GM23338 (cell line): ENCODE measurements at regions not wholly inside any gene's neighbourhood (a gene's known extent, or its start where the extent isn't known, plus 50 kb on each side); places are given as distances from the start of the nearest gene placed in this dataset.

Source experiments
- ATAC-seq: fragments of 200-7000 bp; cut with Tn5 transposase; 3 replicates; pipeline ENCODE4 v1.9.1; 2020
- DNase-seq: peaks from one replicate; pipeline ENCODE4 v3.0.0-alpha.2; 2015; ENCODE audit warnings: low spot score
- H2AFZ ChIP-seq: fragments of 200-600 bp; sonication (generic); 2 replicates; pipeline ENCODE4 v1.8.0; 2016; ENCODE audit warnings: antibody characterized with exemption, mild to moderate bottlenecking, moderate library complexity
- H3F3A ChIP-seq: fragments of 200-600 bp; sonication (generic); replicated peaks from 2 replicates; pipeline ENCODE4 v1.8.0; 2017; ENCODE audit warnings: antibody characterized with exemption, mixed run types, low read depth
- H3K27ac ChIP-seq: fragments of 200-600 bp; sonication (generic); 2 replicates; pipeline ENCODE4 v1.6.1; 2016; ENCODE audit warnings: low read depth
- H3K27me3 ChIP-seq: fragments of 200-600 bp; sonication (generic); 2 replicates; pipeline ENCODE4 v1.8.0; 2016; ENCODE audit warnings: mild to moderate bottlenecking, mixed run types, moderate library complexity; ENCODE audit not compliant: insufficient read depth
- H3K36me3 ChIP-seq: fragments of 200-600 bp; sonication (generic); 2 replicates; pipeline ENCODE4 v1.8.0; 2016; ENCODE audit warnings: mild to moderate bottlenecking; ENCODE audit not compliant: insufficient read depth
- H3K4me1 ChIP-seq: fragments of 200-600 bp; sonication (generic); 2 replicates; pipeline ENCODE4 v1.8.0; 2016; ENCODE audit warnings: mild to moderate bottlenecking, moderate library complexity; ENCODE audit not compliant: insufficient read depth
- H3K4me2 ChIP-seq: fragments of 200-600 bp; sonication (generic); 2 replicates; pipeline ENCODE4 v1.7.1; 2017; ENCODE audit warnings: mixed run types
- H3K4me3 ChIP-seq: fragments of 200-600 bp; sonication (generic); 2 replicates; pipeline ENCODE4 v1.6.1; 2016; ENCODE audit warnings: mixed run types
- H3K79me2 ChIP-seq: fragments of 200-600 bp; sonication (generic); replicated peaks from 2 replicates; pipeline ENCODE4 v1.8.0; 2017; ENCODE audit warnings: mild to moderate bottlenecking; ENCODE audit not compliant: insufficient read depth
- H3K9me2 ChIP-seq: fragments of 200-600 bp; sonication (generic); 2 replicates; pipeline ENCODE4 v1.8.0; 2017; ENCODE audit not compliant: insufficient read depth
- H4K20me1 ChIP-seq: fragments of 200-600 bp; sonication (generic); replicated peaks from 2 replicates; pipeline ENCODE4 v1.8.0; 2017; ENCODE audit warnings: mild to moderate bottlenecking; ENCODE audit not compliant: insufficient read depth
- H3K27ac Mint-ChIP-seq: 2 replicates; pipeline ENCODE4 v1.8.0; 2020; ENCODE audit warnings: inconsistent platforms, mild to moderate bottlenecking, moderate library complexity, mixed read lengths
- H3K27me3 Mint-ChIP-seq: 3 replicates; pipeline ENCODE4 v1.8.0; 2022; ENCODE audit warnings: low read depth, mild to moderate bottlenecking, moderate library complexity, mixed read lengths, inconsistent platforms; ENCODE audit not compliant: insufficient read depth, poor library complexity
- H3K36me3 Mint-ChIP-seq: 3 replicates; pipeline ENCODE4 v1.8.0; 2021; ENCODE audit warnings: low read depth, mild to moderate bottlenecking, inconsistent platforms, moderate library complexity, mixed read lengths
- H3K4me1 Mint-ChIP-seq: 3 replicates; pipeline ENCODE4 v1.8.0; 2020; ENCODE audit warnings: mild to moderate bottlenecking, inconsistent platforms, mixed read lengths
- H3K4me3 Mint-ChIP-seq: 3 replicates; pipeline ENCODE4 v1.8.0; 2021; ENCODE audit warnings: moderate library complexity, mild to moderate bottlenecking, inconsistent platforms, mixed read lengths
- H3K9me3 Mint-ChIP-seq: 3 replicates; pipeline ENCODE4 v1.8.0; 2020; ENCODE audit warnings: moderate library complexity, mild to moderate bottlenecking, inconsistent platforms, mixed read lengths
- CREB1 ChIP-seq: fragments of 250-450 bp; sonication (Bioruptor Pico); IDR thresholded peaks from 2 replicates; pipeline ENCODE4 v1.5.0; 2020; ENCODE audit warnings: low read depth, mild to moderate bottlenecking, moderate library complexity
- CTCF ChIP-seq, 2 experiments: fragments of 200-600 bp in 1 of 2; sonication (generic) in 1 of 2; conservative IDR thresholded peaks; 2 replicates each; pipeline versions ENCODE4 v1.5.1 to v1.6.1; 2016 to 2017; ENCODE audit warnings: antibody characterized with exemption in 2 of 2, low read depth in 2 of 2, mild to moderate bottlenecking in 2 of 2, moderate library complexity in 1 of 2
- ETS1 ChIP-seq: IDR thresholded peaks from 2 replicates; pipeline ENCODE4 v1.6.1; 2016; ENCODE audit warnings: antibody characterized with exemption
- EZH2 ChIP-seq: fragments of 200-600 bp; sonication (generic); IDR thresholded peaks from one replicate; pipeline ENCODE4 v1.8.0; 2017; ENCODE audit warnings: antibody characterized with exemption, mild to moderate bottlenecking, low read depth; ENCODE audit not compliant: unreplicated experiment
- EZH2phosphoT487 ChIP-seq: fragments of 200-600 bp; sonication (generic); IDR thresholded peaks from one replicate; pipeline ENCODE4 v1.8.1; 2018; ENCODE audit warnings: antibody characterized with exemption; ENCODE audit not compliant: unreplicated experiment
- JUNB ChIP-seq: IDR thresholded peaks from one replicate; pipeline ENCODE4 v1.6.1; 2016; ENCODE audit warnings: antibody characterized with exemption; ENCODE audit not compliant: unreplicated experiment
- NANOG ChIP-seq: IDR thresholded peaks from 2 replicates; pipeline ENCODE4 v1.6.1; 2016; ENCODE audit warnings: antibody characterized with exemption, borderline replicate concordance
- REST ChIP-seq: IDR thresholded peaks from one replicate; pipeline ENCODE4 v1.6.1; 2018; ENCODE audit warnings: antibody characterized with exemption; ENCODE audit not compliant: unreplicated experiment
- STAT1 ChIP-seq: IDR thresholded peaks from one replicate; pipeline ENCODE4 v1.6.1; 2016; ENCODE audit warnings: antibody characterized with exemption; ENCODE audit not compliant: unreplicated experiment
- ZNF114 ChIP-seq: fragments of 250-450 bp; sonication (Bioruptor Pico); IDR thresholded peaks from 2 replicates; pipeline ENCODE4 v1.5.0; 2020; ENCODE audit warnings: mild to moderate bottlenecking, moderate library complexity
- ZNF331 ChIP-seq: fragments of 250-450 bp; sonication (Bioruptor Pico); IDR thresholded peaks from 2 replicates; pipeline ENCODE4 v1.5.0; 2020; ENCODE audit warnings: low read depth, mild to moderate bottlenecking, moderate library complexity
- ZNF462 ChIP-seq: fragments of 250-450 bp; sonication (Bioruptor Pico); IDR thresholded peaks from 2 replicates; pipeline ENCODE4 v1.5.0; 2020; ENCODE audit warnings: mild to moderate bottlenecking, moderate library complexity

DNA sequence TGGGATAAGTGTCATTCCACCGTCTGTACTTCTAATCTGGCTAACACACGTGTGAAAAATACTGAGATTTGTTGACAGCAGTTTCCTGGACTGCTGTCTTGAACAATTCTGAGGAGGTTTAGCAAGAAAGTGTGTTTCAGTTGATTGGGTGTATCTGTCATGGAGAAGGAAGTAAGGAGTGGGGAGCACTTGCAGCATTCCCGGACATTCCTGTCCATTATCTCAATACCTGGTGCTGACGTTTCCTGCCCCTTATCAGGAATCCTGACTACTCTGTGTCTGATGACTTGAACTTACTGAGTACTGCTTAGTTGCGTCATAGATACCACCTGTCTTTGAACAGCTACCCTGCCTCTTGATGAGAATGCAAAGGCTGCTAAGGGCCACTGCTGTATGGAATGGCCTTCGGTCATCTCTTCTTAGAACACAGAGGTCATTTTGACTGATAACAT, 72.0 kb upstream of the VKORC1L1 start (continued):
- TF ChIP-seq CTCF (conservative IDR thresholded peaks at IDR 0.05; ENCODE audit: low read depth in 2 of 2) (no peak), ZNF114 (CRISPR knock-in tag) (no peak), STAT1 (no peak)

GRCh38 chr7:65804887-65805286, 68.0 kb upstream of the VKORC1L1 start:
- Histone ChIP-seq H3F3A (no peaks in the 10 kb centered on the region), H4K20me1 (no peaks in the 10 kb centered on the region), H3K4me3 (no peak overlapping the region), H3K27me3 (no peaks in the 10 kb centered on the region), H3K36me3 (no peaks in the 10 kb centered on the region), H2AFZ (no peak overlapping the region), H3K4me2 (no peak overlapping the region), H3K27ac (no peak overlapping the region), H3K79me2 (no peaks in the 10 kb centered on the region), H3K4me1 (no peaks in the 10 kb centered on the region), H3K9me2 (no peaks in the 10 kb centered on the region)
- no peak overlapping the region for H3K4me3 Mint-ChIP-seq
- H3K27ac Mint-ChIP-seq, result no peak overlapping the region
- H3K9me3 Mint-ChIP-seq, result no peaks in the 10 kb centered on the region
- no peaks in the 10 kb centered on the region for H3K27me3 Mint-ChIP-seq
- ATAC-seq (no peak), DNase-seq (no peak)
- peaks cover 3% of the 10 kb centered on the region; the same call in 1 of the 3 replicates for H3K36me3 Mint-ChIP-seq
- H3K4me1 Mint-ChIP-seq, result no peaks in the 10 kb centered on the region
- TF ChIP-seq EZH2, result no peak
- no peak for TF ChIP-seq REST
- TF ChIP-seq ZNF462 (CRISPR knock-in tag), result no peak
- TF ChIP-seq STAT1, result no peak
- no peak for TF ChIP-seq JUNB
- TF ChIP-seq EZH2phosphoT487, result no peak
- TF ChIP-seq ZNF114 (CRISPR knock-in tag), result no peak
- TF ChIP-seq ETS1, result no peak
- TF ChIP-seq NANOG, result no peak
- no peak for TF ChIP-seq ZNF331 (CRISPR knock-in tag)
- no peak for TF ChIP-seq CREB1 (CRISPR knock-in tag)
